HG02938 (cell line): ENCODE measurements at regions not wholly inside any gene's neighbourhood (a gene's known extent, or its start where the extent isn't known, plus 50 kb on each side); places are given as distances from the start of the nearest gene placed in this dataset.
"Not testable (repeated sequence)": the region's sequence is repeated elsewhere in the genome, so short reads cannot be mapped to it uniquely, and the experiment has no call there.

ENCODE experiments used
- ATAC-seq: cut with Tn5 transposase; IDR thresholded peaks from one replicate; pipeline ENCODE4 v1.9.1; 2021; ENCODE audit warnings: mild to moderate bottlenecking, moderate library complexity; ENCODE audit not compliant: unreplicated experiment

GRCh38 chr6:27550692-27551091, 77.8 kb upstream of the ZNF184 start:
- ATAC-seq: no peak

- not testable (repeated sequence) for ATAC-seq
These were observed 76.3 kb upstream of the ZNF184 start for GRCh38 chr6:27549241-27549598.

DNA sequence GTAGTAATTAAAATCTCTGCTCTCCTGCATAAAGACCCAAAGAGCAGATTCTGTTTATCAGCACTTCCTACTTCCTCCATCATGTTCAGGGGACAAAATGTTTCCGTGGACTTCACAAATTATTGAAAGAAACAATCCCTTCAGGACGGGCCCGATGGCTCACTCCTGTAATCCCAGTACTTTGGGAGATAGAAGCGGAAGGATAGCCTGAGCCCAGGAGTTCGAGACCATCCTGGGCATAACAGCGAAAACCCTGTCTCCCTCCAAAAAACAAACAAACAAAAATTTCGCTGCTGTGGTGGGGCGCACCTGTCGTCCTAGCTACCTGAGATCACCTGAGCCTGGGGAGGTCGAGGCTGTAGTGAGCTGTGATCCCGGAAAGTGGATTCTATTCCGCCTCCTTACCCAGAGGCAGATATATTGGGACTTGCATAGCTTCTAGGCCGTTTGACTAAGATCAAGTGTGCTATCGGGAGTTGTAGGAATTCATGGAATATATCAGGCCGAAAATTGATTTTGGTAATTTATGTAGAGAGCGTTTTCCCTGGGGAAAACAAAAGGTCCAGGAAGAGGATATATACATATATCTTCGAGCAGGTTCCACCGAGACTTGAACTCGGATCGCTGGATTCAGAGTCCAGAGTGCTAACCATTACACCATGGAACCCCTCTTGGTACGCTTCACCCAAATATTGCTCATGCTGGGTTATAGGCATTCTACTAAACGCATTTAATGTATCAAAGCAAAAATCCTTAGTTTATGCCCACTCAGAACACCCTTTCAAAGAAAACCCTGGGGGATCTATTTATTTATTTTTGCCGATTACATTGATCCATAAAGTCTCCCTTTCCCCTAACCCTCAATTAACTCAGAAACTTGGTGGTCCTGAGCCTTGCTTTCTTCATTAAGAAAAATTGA, 74.5 kb upstream of the ZNF184 start:
- no peak for ATAC-seq

GRCh38 chr6:27546522-27546921, 73.6 kb upstream of the ZNF184 start:
- no peak for ATAC-seq

DNA sequence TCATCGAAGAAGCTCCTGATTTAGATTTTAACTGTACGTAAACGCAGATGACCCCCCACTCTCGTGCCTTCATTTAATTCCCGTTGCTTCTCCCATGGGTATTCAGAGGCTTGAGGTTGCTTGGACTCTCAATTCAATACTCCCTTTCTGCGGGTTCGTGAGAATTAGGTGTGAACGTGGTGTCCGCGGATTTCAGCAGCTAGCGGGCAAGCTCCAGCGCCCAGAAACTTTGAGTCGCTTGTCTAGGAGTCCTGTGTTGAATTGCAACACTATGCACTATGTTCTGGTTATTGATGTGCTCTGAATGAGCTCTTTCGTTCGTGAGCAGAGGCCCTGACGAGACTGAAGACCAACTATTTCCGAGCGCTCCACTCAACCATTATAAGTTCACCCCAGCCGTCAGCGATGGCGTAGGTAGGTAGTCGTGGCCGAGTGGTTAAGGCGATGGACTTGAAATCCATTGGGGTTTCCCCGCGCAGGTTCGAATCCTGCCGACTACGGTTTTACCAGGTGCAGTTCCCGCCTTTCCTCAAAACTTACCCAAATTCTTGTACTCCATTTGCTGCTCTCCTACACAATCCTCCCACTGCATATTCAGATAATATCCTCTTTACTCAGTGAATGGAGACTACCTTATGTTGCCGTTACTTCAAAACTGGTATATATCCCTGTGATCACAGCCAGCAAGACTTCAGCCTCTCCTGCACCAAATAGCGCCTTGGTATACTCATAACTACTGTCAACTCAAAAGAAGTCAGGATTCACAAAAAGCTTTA, 72.6 kb upstream of the ZNF184 start:
- ATAC-seq: no peak

DNA sequence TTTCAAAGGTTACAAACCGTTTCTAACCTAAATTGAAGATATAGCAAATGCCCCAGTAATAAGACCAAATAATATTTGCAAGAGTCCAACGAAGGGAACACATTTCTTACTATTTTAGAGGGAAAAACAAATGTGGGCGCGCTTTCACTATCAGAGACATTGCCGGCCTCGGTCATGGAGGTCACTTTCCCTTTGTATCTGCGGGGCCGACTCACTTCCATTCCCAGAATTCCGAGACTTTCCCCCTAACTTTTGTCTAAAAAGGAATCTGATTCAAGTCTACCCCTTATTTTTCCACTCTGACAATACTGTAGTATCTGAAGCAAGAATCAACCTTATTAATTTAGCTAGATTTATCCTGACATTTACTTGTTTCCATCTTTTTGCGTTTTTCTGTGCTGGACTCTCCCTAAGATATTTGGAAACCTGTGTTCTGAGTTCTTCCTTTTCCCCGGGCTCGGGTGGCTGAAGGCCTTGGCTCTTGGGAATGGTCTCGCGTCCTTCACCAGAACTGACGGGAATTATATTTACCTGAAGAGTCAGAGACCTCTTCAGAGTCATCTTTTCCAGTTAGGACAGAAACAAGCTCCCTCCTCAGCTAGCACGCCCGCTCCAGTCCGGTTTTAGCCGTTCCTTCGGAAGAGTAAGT, 71.8 kb upstream of the ZNF184 start:
- no peak for ATAC-seq

GRCh38 chr6:27544135-27544534, 71.2 kb upstream of the ZNF184 start:
- not testable (repeated sequence) for ATAC-seq

- no peak for ATAC-seq
These were observed 69.6 kb upstream of the ZNF184 start for GRCh38 chr6:27542485-27542884.

GRCh38 chr6:27541933-27542297, 69.0 kb upstream of the ZNF184 start:
- ATAC-seq: no peak

- ATAC-seq: no peak
These were observed 68.5 kb upstream of the ZNF184 start for GRCh38 chr6:27541212-27541932.

DNA sequence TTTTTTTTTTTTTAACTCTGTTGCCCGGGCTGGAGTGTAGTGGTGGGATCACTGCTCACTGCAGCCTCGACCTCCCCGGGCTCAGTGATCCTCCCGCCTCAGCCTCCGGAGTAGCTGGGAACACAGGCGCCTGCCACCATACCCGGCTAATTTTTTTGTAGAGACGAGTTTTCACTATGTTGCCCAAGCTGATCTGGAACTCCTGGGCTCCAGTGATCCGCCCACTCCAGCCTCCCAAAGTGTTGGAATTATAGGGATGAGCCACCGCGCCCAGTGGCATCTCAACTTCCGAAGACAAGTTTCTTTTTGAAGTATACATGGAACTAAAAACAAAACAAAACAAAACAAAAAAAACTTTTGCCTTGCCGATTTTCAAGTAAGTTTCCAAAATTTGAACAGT, 66.6 kb upstream of the ZNF184 start:
- no peak for ATAC-seq

DNA sequence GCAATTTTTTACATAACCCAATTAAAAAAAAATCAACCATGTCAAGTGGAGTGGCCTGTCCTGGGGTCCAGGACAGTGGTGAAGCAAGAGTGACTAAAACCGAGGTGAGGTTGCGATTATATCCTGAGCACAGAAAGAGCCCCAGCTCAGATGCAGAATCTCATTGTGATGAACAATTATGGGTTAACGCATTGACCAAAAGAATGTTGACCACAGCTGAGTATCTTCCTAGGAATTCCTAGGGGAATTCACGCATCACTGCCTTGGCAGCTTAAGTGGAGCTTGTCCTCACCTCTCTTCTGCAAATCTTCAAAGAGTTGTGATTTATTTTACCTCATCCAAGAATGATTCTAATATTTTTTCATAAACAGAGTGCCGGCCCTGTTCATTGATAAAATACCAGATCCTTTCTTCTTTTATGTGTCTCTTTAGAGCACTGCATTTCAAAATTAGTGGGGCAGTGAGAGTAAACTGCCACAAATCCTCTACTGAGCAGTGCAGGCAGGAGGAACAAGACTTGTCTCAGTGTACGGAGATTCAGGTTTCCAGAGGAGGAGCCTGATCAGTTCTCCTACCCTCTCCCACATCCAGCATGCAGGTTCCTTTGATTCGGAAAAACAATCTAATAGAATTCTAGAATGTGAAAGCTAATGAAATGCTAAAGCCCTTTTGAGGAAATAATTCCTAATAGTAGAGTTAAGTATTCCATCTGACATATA, 60.1 kb upstream of the ZNF184 start:
- ATAC-seq: no peak

DNA sequence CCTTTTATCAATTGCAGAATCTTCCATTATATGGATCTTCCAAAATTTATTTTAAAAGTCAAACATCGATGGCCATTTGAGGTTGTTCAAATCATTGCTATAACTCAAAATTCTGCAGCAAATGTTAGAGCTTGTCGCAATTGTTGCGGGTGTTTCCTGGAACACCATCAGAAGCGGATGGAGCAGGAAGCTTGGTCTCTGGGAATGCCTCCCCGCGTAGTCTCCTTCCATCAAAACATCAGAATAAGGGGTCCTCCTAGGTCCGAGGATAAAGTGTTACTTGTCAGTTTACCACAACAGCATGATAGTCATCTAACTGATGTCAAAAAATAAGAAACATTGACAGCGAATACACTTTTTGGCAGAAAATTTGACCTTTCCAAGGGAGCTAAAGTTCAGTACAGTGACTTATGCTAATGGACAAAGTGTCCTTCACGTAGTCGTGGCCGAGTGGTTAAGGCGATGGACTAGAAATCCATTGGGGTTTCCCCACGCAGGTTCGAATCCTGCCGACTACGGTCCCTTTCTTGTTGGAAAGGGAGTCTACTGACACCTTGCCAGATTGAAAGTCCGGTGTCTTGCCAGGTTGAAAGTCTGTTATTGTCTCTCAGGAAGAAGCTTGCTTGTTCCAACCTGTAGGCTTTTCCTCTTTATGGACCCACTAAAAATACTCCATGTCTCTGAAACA, 59.0 kb upstream of the ZNF184 start:
- ATAC-seq: no peak

DNA sequence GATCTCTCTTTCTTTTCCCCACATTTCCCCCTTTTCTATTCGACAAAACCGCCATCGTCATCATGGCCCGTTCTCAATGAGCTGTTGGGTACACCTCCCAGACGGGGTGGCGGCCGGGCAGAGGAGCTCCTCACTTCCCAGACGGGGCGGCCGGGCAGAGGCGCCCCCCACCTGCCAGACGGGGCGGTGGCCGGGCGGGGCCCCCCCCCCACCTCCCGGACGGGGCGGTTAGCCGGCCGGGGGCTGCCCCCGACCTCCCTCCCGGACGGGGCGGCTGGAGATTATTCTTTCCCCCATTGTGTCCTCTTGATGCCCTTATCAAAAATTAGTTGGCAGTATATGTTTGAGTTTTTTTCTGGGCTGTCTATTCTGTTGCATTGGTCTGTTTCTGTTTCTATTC, 56.9 kb upstream of the ZNF184 start:
- not testable (repeated sequence) for ATAC-seq

GRCh38 chr6:27528714-27529113, 55.8 kb upstream of the ZNF184 start:
- no peak for ATAC-seq
